Ovary (tissue), 3 donors: ENCODE measurements at regions not wholly inside any gene's neighbourhood (a gene's known extent, or its start where the extent isn't known, plus 50 kb on each side); places are given as distances from the start of the nearest gene placed in this dataset.

Experiments
- POLR2A ChIP-seq: fragments of 450-650 bp; IDR thresholded peaks from one replicate; pipeline ENCODE4 v1.6.1; 2017; ENCODE audit warnings: antibody characterized with exemption, mild to moderate bottlenecking, moderate library complexity
- TF ChIP-seq, protein P1 (sequence below), 3 donors: fragments of 450-650 bp in 2 of 3; fragments of 200-600 bp in 1 of 3; IDR thresholded peaks; one replicate each; pipeline versions ENCODE4 v1.5.1 to v1.8.0; 2016 to 2022; ENCODE audit warnings: antibody characterized with exemption in 3 of 3, mild to moderate bottlenecking in 1 of 3
- donor health status: DM: no; HTN: no; CAD: no.

DNA sequence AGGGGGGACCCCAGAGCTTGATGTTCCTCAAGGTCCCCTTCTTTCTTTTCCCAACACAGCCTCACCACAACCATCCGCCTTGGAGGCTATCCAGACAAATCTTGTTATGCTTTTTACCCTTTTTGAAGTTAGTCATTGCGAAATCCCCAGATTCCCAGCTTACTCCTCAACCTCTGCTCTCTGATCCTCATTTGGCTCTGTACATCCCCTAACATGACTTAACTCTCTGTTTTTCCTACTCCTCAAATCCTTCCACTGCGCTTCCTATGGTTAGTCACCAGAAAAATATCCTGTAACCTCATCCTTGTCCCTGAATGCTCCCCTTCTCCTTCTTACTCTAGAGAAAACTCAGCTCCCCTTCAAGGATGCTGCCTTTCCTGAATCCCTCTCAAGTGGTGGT lies 189.1 kb upstream of the POU3F1 start:
- no peak for TF ChIP-seq POLR2A
- TF ChIP-seq, protein P1, sequence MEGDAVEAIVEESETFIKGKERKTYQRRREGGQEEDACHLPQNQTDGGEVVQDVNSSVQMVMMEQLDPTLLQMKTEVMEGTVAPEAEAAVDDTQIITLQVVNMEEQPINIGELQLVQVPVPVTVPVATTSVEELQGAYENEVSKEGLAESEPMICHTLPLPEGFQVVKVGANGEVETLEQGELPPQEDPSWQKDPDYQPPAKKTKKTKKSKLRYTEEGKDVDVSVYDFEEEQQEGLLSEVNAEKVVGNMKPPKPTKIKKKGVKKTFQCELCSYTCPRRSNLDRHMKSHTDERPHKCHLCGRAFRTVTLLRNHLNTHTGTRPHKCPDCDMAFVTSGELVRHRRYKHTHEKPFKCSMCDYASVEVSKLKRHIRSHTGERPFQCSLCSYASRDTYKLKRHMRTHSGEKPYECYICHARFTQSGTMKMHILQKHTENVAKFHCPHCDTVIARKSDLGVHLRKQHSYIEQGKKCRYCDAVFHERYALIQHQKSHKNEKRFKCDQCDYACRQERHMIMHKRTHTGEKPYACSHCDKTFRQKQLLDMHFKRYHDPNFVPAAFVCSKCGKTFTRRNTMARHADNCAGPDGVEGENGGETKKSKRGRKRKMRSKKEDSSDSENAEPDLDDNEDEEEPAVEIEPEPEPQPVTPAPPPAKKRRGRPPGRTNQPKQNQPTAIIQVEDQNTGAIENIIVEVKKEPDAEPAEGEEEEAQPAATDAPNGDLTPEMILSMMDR (IDR thresholded peaks at IDR 0.05) = no peak
